Lower leg skin (tissue), 3 donors: ENCODE measurements at regions not wholly inside any gene's neighbourhood (a gene's known extent, or its start where the extent isn't known, plus 50 kb on each side); places are given as distances from the start of the nearest gene placed in this dataset.

Experiments used
- CTCF ChIP-seq, 3 donors: fragments of 450-650 bp; IDR thresholded peaks; one replicate each; pipeline ENCODE4 v1.5.1; 2016; ENCODE audit warnings: antibody characterized with exemption in 3 of 3, mild to moderate bottlenecking in 3 of 3, moderate library complexity in 2 of 3
- POLR2A ChIP-seq, 2 donors: fragments of 450-650 bp; IDR thresholded peaks; one replicate each; pipeline ENCODE4 v1.6.1; 2016 to 2017; ENCODE audit warnings: antibody characterized with exemption in 2 of 2, mild to moderate bottlenecking in 1 of 2, moderate library complexity in 1 of 2

GRCh38 chr2:136204971-136205370 is 87.0 kb upstream of the CXCR4 start:
- TF ChIP-seq POLR2A (IDR thresholded peaks at IDR 0.05): no peak
- no peak for TF ChIP-seq CTCF (IDR thresholded peaks at IDR 0.05)
